ENCODE measurements at regions not wholly inside any gene's neighbourhood (a gene's known extent, or its start where the extent isn't known, plus 50 kb on each side); places are given as distances from the start of the nearest gene placed in this dataset.
"Not testable (repeated sequence)": the region's sequence is repeated elsewhere in the genome, so short reads cannot be mapped to it uniquely, and the experiment has no call there.

DNA sequence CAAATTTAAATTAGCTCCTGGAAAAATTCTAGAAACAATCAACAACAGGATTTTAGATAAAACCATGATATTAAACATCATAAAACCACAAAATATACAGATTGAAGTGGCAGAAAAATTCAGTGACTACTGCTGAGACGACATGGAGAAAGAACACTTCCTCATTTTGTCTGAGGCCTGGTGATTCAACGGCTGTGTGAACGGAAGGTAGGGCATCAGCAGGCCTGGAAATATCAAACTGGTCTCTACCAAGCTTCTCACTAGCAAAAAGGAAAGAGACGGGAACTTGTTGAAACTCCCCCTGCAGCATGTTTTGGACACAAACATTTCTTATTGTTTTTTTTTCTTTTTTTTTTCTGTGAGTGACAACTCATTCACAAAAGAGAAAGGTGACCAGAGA is 58.0 kb upstream of the AHI1 start:
- Histone ChIP-seq H3K4me3 (ENCODE audit: severe bottlenecking) (no peak overlapping the region), H3K27ac (ENCODE audit: poor library complexity, severe bottlenecking) (no peak overlapping the region), H3K27me3 (ENCODE audit: insufficient read depth, poor library complexity, severe bottlenecking) (peaks cover 5% of the 10 kb centered on the region), H3K36me3 (ENCODE audit: low read depth) (no peaks in the 10 kb centered on the region), H3K4me1 (ENCODE audit: insufficient read depth, poor library complexity, severe bottlenecking) (no peaks in the 10 kb centered on the region), H3K9me3 (ENCODE audit: severe bottlenecking) (no peaks in the 10 kb centered on the region)
- DNase-seq (ENCODE audit: low spot score) (no peak), ATAC-seq (ENCODE audit: low read depth) (no peak)
- TF ChIP-seq, protein P1, sequence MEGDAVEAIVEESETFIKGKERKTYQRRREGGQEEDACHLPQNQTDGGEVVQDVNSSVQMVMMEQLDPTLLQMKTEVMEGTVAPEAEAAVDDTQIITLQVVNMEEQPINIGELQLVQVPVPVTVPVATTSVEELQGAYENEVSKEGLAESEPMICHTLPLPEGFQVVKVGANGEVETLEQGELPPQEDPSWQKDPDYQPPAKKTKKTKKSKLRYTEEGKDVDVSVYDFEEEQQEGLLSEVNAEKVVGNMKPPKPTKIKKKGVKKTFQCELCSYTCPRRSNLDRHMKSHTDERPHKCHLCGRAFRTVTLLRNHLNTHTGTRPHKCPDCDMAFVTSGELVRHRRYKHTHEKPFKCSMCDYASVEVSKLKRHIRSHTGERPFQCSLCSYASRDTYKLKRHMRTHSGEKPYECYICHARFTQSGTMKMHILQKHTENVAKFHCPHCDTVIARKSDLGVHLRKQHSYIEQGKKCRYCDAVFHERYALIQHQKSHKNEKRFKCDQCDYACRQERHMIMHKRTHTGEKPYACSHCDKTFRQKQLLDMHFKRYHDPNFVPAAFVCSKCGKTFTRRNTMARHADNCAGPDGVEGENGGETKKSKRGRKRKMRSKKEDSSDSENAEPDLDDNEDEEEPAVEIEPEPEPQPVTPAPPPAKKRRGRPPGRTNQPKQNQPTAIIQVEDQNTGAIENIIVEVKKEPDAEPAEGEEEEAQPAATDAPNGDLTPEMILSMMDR (IDR thresholded peaks at IDR 0.05; ENCODE audit: poor library complexity, severe bottlenecking), result no peak

- H3K4me1 ChIP-seq (ENCODE audit: insufficient read depth, poor library complexity, severe bottlenecking), result no peaks in the 10 kb centered on the region
- no peaks in the 10 kb centered on the region for H3K9me3 ChIP-seq (ENCODE audit: severe bottlenecking)
- no peaks in the 10 kb centered on the region for H3K27me3 ChIP-seq (ENCODE audit: insufficient read depth, poor library complexity, severe bottlenecking)
- ATAC-seq (ENCODE audit: low read depth) (no peak), DNase-seq (ENCODE audit: low spot score) (no peak)
- no peak overlapping the region for H3K4me3 ChIP-seq (ENCODE audit: severe bottlenecking)
- H3K36me3 ChIP-seq (ENCODE audit: low read depth), result no peaks in the 10 kb centered on the region
- no peak overlapping the region for H3K27ac ChIP-seq (ENCODE audit: poor library complexity, severe bottlenecking)
- TF ChIP-seq, protein P1 (IDR thresholded peaks at IDR 0.05; ENCODE audit: poor library complexity, severe bottlenecking), result no peak
These were observed 60.0 kb upstream of the AHI1 start for GRCh38 chr6:135557582-135557981.

DNA sequence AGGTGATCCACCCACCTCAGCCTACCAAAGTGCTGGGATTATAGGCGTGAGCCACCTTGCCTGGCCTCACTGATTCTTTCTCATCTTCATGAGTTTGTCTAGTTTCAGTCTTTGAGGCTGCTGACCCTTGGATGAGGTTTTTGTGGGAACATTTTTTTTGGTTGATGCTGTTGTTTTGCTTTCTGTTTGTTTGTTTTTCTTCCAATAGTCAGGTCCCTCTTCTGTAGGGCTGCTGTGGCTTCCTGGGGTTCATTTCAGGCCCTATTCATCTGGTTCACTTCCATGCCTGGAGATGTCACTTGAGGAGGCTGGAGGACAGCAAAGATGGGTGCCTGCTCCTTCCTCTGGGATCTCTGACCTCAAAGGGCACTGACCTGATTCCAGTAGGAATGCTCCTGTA is 68.1 kb upstream of the AHI1 start:
- not testable (repeated sequence) for H3K4me1 ChIP-seq (ENCODE audit: insufficient read depth, poor library complexity, severe bottlenecking); H3K9me3 ChIP-seq (ENCODE audit: severe bottlenecking); H3K4me3 ChIP-seq (ENCODE audit: severe bottlenecking); DNase-seq (ENCODE audit: low spot score); H3K27ac ChIP-seq (ENCODE audit: poor library complexity, severe bottlenecking); H3K27me3 ChIP-seq (ENCODE audit: insufficient read depth, poor library complexity, severe bottlenecking); H3K36me3 ChIP-seq (ENCODE audit: low read depth); ATAC-seq (ENCODE audit: low read depth)

DNA sequence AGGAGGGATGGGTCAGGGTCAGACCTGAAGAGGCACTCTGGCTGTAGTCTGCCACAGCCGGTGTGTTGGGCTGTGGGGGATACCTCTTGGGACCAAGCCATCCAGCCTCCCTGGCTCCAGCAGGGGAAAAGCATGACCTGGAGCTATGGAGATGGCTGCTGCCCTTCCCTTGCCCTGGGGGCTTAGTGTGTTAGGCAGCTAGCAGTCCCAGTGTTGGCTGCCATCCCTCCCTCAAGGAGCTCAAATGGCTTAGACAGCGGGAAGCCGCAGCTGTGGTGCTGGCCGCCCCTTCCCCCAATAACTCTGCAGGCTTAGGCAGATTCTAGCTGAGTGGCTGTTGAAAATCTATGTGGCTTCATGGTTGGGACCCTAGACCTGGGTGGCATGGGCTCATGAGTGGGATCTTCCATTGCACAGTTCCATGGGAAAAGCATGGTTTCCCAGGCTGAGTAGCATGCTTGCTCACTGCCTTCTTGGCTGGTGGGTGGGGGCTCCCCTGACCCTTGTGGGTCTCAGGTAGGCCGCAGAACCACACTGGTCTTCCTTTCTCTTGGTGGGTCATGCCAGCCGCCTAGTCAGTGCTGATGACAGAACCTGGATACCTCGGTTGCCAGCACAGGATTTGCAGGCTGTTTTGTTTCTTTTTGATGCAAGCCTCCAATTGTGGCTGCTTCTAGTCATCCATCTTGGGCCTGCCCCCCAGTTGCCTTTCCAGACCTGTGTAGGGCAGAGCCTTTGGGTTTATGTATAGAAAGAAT is 69.0 kb upstream of the AHI1 start:
- no peak overlapping the region for H3K27ac ChIP-seq (ENCODE audit: poor library complexity, severe bottlenecking)
- DNase-seq (ENCODE audit: low spot score) (no peak), ATAC-seq (ENCODE audit: low read depth) (no peak)
- no peaks in the 10 kb centered on the region for H3K9me3 ChIP-seq (ENCODE audit: severe bottlenecking)
- no peaks in the 10 kb centered on the region for H3K36me3 ChIP-seq (ENCODE audit: low read depth)
- TF ChIP-seq, protein P1 (IDR thresholded peaks at IDR 0.05; ENCODE audit: poor library complexity, severe bottlenecking), result no peak
- no peaks in the 10 kb centered on the region for H3K27me3 ChIP-seq (ENCODE audit: insufficient read depth, poor library complexity, severe bottlenecking)
- H3K4me1 ChIP-seq (ENCODE audit: insufficient read depth, poor library complexity, severe bottlenecking), result no peaks in the 10 kb centered on the region
- H3K4me3 ChIP-seq (ENCODE audit: severe bottlenecking), result no peak overlapping the region

DNA sequence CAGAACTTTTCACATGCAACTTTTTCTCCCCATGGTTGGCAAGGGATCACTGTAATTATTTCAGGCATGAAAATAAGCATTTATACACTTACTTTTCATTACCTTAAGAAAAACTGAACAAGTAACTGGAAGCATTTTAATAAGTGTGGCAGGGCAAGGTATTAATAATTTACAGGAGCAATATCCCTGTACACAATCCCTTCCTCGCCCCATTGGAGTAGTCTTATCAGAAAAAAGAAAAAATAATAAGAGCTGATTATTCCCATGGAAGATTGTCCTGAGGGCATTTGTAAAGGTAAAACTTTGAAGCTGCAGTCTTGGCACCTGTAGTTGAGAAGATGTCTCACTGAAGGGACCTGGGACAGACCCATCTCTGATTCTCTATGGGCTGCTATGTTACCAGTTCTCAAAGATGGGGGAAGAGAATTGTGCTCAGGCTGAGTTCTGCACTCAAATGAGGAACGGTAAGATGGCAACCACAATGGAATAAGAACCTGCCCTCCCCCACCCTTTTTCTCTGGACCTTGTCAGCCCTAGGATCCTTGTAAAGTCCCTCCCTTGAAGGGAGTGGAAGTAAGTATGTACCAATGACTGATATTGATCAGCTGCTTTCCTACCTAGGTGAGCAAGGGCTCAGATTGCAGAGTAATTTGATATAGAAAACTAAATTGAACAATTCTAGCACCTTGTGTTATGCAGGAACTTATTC is 70.0 kb upstream of the AHI1 start:
- H3K9me3 ChIP-seq (ENCODE audit: severe bottlenecking), result no peaks in the 10 kb centered on the region
- no peak overlapping the region for H3K4me3 ChIP-seq (ENCODE audit: severe bottlenecking)
- no peaks in the 10 kb centered on the region for H3K4me1 ChIP-seq (ENCODE audit: insufficient read depth, poor library complexity, severe bottlenecking)
- H3K27me3 ChIP-seq (ENCODE audit: insufficient read depth, poor library complexity, severe bottlenecking), result no peaks in the 10 kb centered on the region
- H3K27ac ChIP-seq (ENCODE audit: poor library complexity, severe bottlenecking), result no peak overlapping the region
- no peak for DNase-seq (ENCODE audit: low spot score)
- TF ChIP-seq, protein P1 (IDR thresholded peaks at IDR 0.05; ENCODE audit: poor library complexity, severe bottlenecking), result no peak
- H3K36me3 ChIP-seq (ENCODE audit: low read depth), result no peaks in the 10 kb centered on the region
- no peak for ATAC-seq (ENCODE audit: low read depth)
